Ramos (cell line): ENCODE measurements at regions not wholly inside any gene's neighbourhood (a gene's known extent, or its start where the extent isn't known, plus 50 kb on each side); places are given as distances from the start of the nearest gene placed in this dataset.

Experiments
- in situ Hi-C: fragments of 300-500 bp; cut with MboI; formaldehyde crosslinking; loops from one replicate; pipeline ENCODE4 v1.14.3; 2022; ENCODE audit warnings: low sequenced_read_pairs; ENCODE audit not compliant: unreplicated experiment

GRCh38 chr11:104320956-104321355, 157.0 kb upstream of the PDGFD start:
- in situ Hi-C loops: no loop called here

DNA sequence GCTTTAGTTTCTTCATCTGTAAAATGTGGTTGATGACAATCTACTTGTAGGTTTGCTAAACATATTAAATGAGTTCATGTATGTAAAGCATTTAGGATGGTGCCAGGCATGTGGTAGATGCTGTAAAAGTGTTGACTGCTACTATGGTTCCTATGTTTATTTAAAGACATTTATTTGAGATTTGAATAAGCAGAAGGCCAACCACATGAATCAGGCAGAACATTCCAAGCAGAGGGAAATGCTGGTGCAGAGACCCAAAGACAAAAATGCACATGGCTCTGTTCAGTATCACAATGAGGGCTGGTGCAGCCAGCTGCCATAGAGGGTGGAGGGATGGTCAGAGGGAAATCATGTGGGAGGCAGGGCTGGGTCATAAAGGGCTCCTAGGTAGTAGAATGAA, 156.2 kb upstream of the PDGFD start:
- in situ Hi-C loops: no loop called here

DNA sequence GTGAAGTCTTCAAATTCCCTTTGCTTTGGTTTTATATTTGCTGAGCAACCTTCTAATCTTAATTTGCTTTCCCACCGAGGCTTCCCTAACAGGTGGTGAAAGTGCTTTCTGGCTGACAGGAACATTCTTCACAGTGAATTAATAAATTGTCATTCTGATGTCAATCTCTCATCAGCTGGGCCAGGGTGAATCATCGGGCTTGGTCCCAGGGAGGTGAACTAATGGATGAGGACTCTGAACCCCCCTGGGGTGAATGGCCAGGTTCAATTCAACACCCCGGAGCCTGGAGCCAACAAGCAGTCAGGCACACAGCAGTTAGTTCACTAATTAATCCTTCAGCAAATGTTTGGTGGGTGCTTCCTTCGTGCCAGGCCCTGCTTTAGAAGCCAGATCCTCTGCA, 155.4 kb upstream of the PDGFD start:
- in situ Hi-C loops: no loop called here

GRCh38 chr11:104306862-104307474, 143.0 kb upstream of the PDGFD start:
- in situ Hi-C loops: no loop called here

GRCh38 chr11:104301776-104302175, 137.8 kb upstream of the PDGFD start:
- in situ Hi-C loops: no loop called here

DNA sequence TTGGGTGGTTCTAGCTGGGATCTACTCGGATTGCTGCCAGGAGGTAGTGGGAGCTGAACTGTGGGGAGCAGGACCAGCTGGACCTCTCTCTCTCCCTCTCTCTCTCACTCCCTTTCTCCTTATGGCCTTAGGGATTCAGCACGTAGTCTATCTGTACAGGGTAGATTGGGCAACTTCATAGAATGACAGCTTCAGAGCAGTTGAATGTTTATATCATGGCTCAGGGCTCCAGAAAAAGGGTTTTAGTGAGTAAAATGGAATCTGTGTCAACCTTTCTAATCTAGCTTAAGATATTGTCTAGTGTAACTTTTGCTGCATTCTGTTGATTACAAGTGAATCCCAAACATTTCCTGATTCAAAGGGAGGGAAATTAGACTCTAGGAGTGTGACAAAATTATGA, 127.7 kb upstream of the PDGFD start:
- in situ Hi-C loops: no loop called here

DNA sequence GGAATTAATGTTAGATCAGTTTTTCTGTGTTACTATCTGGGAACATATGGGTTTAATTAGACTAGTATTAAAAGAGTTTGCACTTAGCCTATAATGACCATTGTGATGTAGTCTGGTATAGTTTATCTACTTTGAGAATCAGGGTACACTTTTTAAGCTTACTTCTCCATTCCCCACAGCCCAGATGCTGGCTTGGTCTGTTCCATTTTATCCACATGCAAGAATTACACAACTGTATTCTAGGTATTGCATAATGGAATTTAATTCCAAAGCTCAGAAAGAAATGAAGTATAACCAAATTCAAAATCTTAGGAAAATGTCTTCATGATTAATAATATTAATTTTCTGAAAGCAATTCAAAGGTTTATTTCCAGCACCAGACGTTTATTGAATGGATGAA, 122.2 kb upstream of the PDGFD start:
- in situ Hi-C loops: no loop called here

GRCh38 chr11:104279587-104279986, 115.6 kb upstream of the PDGFD start:
- in situ Hi-C loops: no loop called here

GRCh38 chr11:104275992-104276391, 112.0 kb upstream of the PDGFD start:
- in situ Hi-C loops: no loop called here

- in situ Hi-C loops: no loop called here
Observed at GRCh38 chr11:104260456-104260855, 96.5 kb upstream of the PDGFD start.

GRCh38 chr11:104259121-104259610, 95.2 kb upstream of the PDGFD start:
- in situ Hi-C loops: no loop called here

DNA sequence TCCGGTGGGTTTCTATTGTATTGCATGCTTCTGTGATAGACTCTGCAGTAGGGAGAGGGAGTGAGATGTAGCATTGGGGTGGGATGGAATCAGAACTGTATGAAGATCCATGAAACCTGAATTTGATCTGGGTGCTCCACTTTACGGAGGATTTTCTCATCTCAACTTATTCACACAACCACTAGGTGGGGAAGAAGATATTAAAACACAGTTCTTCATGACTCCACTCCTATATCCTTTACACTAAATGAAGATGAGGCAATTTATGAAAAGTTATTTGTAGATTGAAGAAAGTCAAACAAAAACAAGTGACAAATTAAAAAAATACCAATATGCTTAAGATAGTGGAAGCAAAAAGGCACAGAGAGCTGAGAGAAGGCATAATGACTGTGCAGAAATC, 92.6 kb upstream of the PDGFD start:
- in situ Hi-C loops: no loop called here

- in situ Hi-C loops: no loop called here
Observed at GRCh38 chr11:104254347-104254746, 90.4 kb upstream of the PDGFD start.

DNA sequence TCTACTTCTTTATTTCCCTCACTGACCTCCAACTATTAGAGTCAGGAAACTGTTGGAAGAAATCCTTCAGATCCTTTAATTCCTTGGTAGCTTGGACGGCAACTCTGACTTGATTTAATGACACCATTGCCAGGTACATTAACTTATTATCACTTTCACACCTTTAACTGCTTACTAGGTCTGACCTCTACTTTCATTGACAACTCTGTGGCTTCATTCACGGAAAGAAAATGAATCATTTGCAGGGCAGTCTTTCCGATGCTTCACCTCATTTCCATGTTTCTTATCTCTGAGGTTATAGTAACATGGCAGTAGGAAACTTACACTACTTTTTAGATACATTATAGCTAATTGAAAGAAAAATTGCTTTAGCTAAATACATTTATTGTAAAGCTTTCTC, 82.6 kb upstream of the PDGFD start:
- in situ Hi-C loops: no loop called here

- in situ Hi-C loops: no loop called here
Observed at GRCh38 chr11:104238916-104239315, 75.0 kb upstream of the PDGFD start.

GRCh38 chr11:104225047-104225446, 61.1 kb upstream of the PDGFD start:
- in situ Hi-C loops: no loop called here

GRCh38 chr11:104222464-104222863, 58.5 kb upstream of the PDGFD start:
- in situ Hi-C loops: no loop called here

DNA sequence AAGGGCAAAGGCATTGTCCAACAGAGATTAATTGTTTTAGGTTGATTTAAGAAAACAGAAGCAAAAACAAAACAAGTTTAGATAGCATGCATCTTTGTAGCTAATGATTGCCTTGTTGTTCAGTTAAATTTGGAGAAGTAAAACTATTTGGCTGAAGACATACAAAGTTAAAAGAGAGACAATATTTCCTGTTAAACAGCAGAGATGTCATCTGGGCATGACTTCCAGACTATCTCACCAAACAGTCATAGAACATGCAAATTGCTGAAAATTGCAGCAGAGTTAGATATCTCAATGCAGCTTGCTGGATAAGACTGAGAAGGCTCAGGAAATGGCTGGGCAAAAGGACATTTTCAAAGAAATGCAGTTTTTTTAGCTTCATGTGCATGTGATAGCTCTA, 57.5 kb upstream of the PDGFD start:
- in situ Hi-C loops: no loop called here

- in situ Hi-C loops: no loop called here
Observed at GRCh38 chr11:104219096-104219495, 55.1 kb upstream of the PDGFD start.

- in situ Hi-C loops: no loop called here
Observed at GRCh38 chr11:104214517-104214916, 50.6 kb upstream of the PDGFD start.
